ENCODE measurements at regions not wholly inside any gene's neighbourhood (a gene's known extent, or its start where the extent isn't known, plus 50 kb on each side); places are given as distances from the start of the nearest gene placed in this dataset.

- no peak for TF ChIP-seq HNF1A (IDR thresholded peaks at IDR 0.05; ENCODE audit: low read depth)
- TF ChIP-seq HNF1A (CRISPR knock-in tag; IDR thresholded peaks at IDR 0.05; ENCODE audit: borderline replicate concordance) = no peak
- TF ChIP-seq, protein P1, sequence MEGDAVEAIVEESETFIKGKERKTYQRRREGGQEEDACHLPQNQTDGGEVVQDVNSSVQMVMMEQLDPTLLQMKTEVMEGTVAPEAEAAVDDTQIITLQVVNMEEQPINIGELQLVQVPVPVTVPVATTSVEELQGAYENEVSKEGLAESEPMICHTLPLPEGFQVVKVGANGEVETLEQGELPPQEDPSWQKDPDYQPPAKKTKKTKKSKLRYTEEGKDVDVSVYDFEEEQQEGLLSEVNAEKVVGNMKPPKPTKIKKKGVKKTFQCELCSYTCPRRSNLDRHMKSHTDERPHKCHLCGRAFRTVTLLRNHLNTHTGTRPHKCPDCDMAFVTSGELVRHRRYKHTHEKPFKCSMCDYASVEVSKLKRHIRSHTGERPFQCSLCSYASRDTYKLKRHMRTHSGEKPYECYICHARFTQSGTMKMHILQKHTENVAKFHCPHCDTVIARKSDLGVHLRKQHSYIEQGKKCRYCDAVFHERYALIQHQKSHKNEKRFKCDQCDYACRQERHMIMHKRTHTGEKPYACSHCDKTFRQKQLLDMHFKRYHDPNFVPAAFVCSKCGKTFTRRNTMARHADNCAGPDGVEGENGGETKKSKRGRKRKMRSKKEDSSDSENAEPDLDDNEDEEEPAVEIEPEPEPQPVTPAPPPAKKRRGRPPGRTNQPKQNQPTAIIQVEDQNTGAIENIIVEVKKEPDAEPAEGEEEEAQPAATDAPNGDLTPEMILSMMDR (CRISPR knock-in tag; IDR thresholded peaks at IDR 0.05) = no peak
- TF ChIP-seq, protein P2, sequence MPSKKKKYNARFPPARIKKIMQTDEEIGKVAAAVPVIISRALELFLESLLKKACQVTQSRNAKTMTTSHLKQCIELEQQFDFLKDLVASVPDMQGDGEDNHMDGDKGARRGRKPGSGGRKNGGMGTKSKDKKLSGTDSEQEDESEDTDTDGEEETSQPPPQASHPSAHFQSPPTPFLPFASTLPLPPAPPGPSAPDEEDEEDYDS (CRISPR knock-in tag; IDR thresholded peaks at IDR 0.05) = no peak
- no peak for TF ChIP-seq RNF2 (conservative IDR thresholded peaks at IDR 0.05; ENCODE audit: low read depth)
- TF ChIP-seq HNRNPH1 (optimal IDR thresholded peaks at IDR 0.05; ENCODE audit: low read depth, low read length) = no peak
- TF ChIP-seq NPAS2 (CRISPR knock-in tag; IDR thresholded peaks at IDR 0.05; ENCODE audit: borderline replicate concordance) = no peak
- no peak for TF ChIP-seq ZNF326 (CRISPR knock-in tag; IDR thresholded peaks at IDR 0.05; ENCODE audit: borderline replicate concordance)
- TF ChIP-seq SIX4 (CRISPR knock-in tag; IDR thresholded peaks at IDR 0.05) = no peak
Observed at GRCh38 chr1:81238129-81238528, 562.6 kb upstream of the ADGRL2 start (continued).

Data from HepG2 (cell line).